ENCODE measurements at regions not wholly inside any gene's neighbourhood (a gene's known extent, or its start where the extent isn't known, plus 50 kb on each side); places are given as distances from the start of the nearest gene placed in this dataset.

GRCh38 chr13:62964522-62964921, 1548.9 kb upstream of the PCDH20 start:
- Histone ChIP-seq H3K9me3 (ENCODE audit: control insufficient read depth in 4 of 4, low read length in 3 of 4) (peaks cover 0 to 1% (median 0%) of the 10 kb centered on the region in 4 donors), H3K27ac (ENCODE audit: low read depth in 1 of 2, low read length in 2 of 2) (no peak overlapping the region), H3K27me3 (ENCODE audit: control insufficient read depth in 4 of 4, insufficient read depth in 4 of 4, low read length in 3 of 4) (peaks cover 0 to 2% (median 0%) of the 10 kb centered on the region in 4 donors), H3K4me3 (ENCODE audit: low read depth in 1 of 3, low read length in 3 of 3) (no peak overlapping the region), H3K4me1 (ENCODE audit: control insufficient read depth in 4 of 4, insufficient read depth in 4 of 4, low read length in 3 of 4) (no peaks in the 10 kb centered on the region), H3K36me3 (ENCODE audit: control insufficient read depth in 4 of 4, insufficient read depth in 3 of 4, low read depth in 1 of 4, low read length in 3 of 4) (no peaks in the 10 kb centered on the region), H3K9ac (ENCODE audit: low read depth in 1 of 2, low read length in 2 of 2) (no peak overlapping the region)
- TF ChIP-seq TAF1 (conservative IDR thresholded peaks at IDR 0.05): no peak
- DNase-seq (ENCODE audit: low spot score): no peak

- Histone ChIP-seq H3K27ac (ENCODE audit: low read depth in 1 of 2, low read length in 2 of 2) (no peak overlapping the region), H3K4me3 (ENCODE audit: low read depth in 1 of 3, low read length in 3 of 3) (no peak overlapping the region), H3K4me1 (ENCODE audit: control insufficient read depth in 4 of 4, insufficient read depth in 4 of 4, low read length in 3 of 4) (no peaks in the 10 kb centered on the region), H3K27me3 (ENCODE audit: control insufficient read depth in 4 of 4, insufficient read depth in 4 of 4, low read length in 3 of 4) (peaks cover 0 to 2% (median 0%) of the 10 kb centered on the region in 4 donors), H3K9ac (ENCODE audit: low read depth in 1 of 2, low read length in 2 of 2) (no peak overlapping the region), H3K36me3 (ENCODE audit: control insufficient read depth in 4 of 4, insufficient read depth in 3 of 4, low read depth in 1 of 4, low read length in 3 of 4) (no peaks in the 10 kb centered on the region), H3K9me3 (ENCODE audit: control insufficient read depth in 4 of 4, low read length in 3 of 4) (peaks cover 0 to 1% (median 0%) of the 10 kb centered on the region in 4 donors)
- 60% methylated on average over 3 of the region's 3 CpGs for WGBS
- no peak for DNase-seq (ENCODE audit: low spot score)
- TF ChIP-seq, protein P1, sequence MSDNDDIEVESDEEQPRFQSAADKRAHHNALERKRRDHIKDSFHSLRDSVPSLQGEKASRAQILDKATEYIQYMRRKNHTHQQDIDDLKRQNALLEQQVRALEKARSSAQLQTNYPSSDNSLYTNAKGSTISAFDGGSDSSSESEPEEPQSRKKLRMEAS (IDR thresholded peaks at IDR 0.05): no peak
- TF ChIP-seq HNF4G (IDR thresholded peaks at IDR 0.05) (no peak), SP1 (IDR thresholded peaks at IDR 0.05) (no peak), HNF4A (conservative IDR thresholded peaks at IDR 0.05) (no peak), FOXA1 (IDR thresholded peaks at IDR 0.05) (no peak), RXRA (IDR thresholded peaks at IDR 0.05) (no peak), YY1 (IDR thresholded peaks at IDR 0.05) (no peak), EGR1 (IDR thresholded peaks at IDR 0.05; ENCODE audit: low read depth in 2 of 2) (no peak)
These were observed 1545.1 kb upstream of the PCDH20 start for GRCh38 chr13:62960723-62961122.

GRCh38 chr13:62933809-62934208, 1518.2 kb upstream of the PCDH20 start:
- no peaks in the 10 kb centered on the region for H3K9me3 ChIP-seq (ENCODE audit: control insufficient read depth in 4 of 4, low read length in 3 of 4)
- H3K27ac ChIP-seq (ENCODE audit: low read depth in 1 of 2, low read length in 2 of 2): no peak overlapping the region
- no peaks in the 10 kb centered on the region for H3K36me3 ChIP-seq (ENCODE audit: control insufficient read depth in 4 of 4, insufficient read depth in 3 of 4, low read depth in 1 of 4, low read length in 3 of 4)
- 43% methylated on average over 1 of the region's 1 CpG for WGBS
- DNase-seq (ENCODE audit: low spot score): no peak
- H3K4me1 ChIP-seq (ENCODE audit: control insufficient read depth in 4 of 4, insufficient read depth in 4 of 4, low read length in 3 of 4): no peaks in the 10 kb centered on the region
- H3K27me3 ChIP-seq (ENCODE audit: control insufficient read depth in 4 of 4, insufficient read depth in 4 of 4, low read length in 3 of 4): no peaks in the 10 kb centered on the region
- no peak overlapping the region for H3K4me3 ChIP-seq (ENCODE audit: low read depth in 1 of 3, low read length in 3 of 3)
- TF ChIP-seq SP1 (IDR thresholded peaks at IDR 0.05) (no peak), FOXA1 (IDR thresholded peaks at IDR 0.05) (no peak), RAD21 (IDR thresholded peaks at IDR 0.05) (no peak), FOXA2 (IDR thresholded peaks at IDR 0.05) (no peak), REST (IDR thresholded peaks at IDR 0.05) (no peak), HNF4A (conservative IDR thresholded peaks at IDR 0.05) (no peak), RXRA (IDR thresholded peaks at IDR 0.05) (no peak), CTCF (IDR thresholded peaks at IDR 0.05; ENCODE audit: low read depth, low read length, missing input control) (no peak)
- TF ChIP-seq, protein P2, sequence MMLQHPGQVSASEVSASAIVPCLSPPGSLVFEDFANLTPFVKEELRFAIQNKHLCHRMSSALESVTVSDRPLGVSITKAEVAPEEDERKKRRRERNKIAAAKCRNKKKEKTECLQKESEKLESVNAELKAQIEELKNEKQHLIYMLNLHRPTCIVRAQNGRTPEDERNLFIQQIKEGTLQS (IDR thresholded peaks at IDR 0.05): no peak
- TF ChIP-seq, protein P3, sequence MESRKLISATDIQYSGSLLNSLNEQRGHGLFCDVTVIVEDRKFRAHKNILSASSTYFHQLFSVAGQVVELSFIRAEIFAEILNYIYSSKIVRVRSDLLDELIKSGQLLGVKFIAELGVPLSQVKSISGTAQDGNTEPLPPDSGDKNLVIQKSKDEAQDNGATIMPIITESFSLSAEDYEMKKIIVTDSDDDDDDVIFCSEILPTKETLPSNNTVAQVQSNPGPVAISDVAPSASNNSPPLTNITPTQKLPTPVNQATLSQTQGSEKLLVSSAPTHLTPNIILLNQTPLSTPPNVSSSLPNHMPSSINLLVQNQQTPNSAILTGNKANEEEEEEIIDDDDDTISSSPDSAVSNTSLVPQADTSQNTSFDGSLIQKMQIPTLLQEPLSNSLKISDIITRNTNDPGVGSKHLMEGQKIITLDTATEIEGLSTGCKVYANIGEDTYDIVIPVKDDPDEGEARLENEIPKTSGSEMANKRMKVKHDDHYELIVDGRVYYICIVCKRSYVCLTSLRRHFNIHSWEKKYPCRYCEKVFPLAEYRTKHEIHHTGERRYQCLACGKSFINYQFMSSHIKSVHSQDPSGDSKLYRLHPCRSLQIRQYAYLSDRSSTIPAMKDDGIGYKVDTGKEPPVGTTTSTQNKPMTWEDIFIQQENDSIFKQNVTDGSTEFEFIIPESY (IDR thresholded peaks at IDR 0.05): no peak
- TF ChIP-seq, protein P1 (IDR thresholded peaks at IDR 0.05): no peak
- no peak overlapping the region for H3K9ac ChIP-seq (ENCODE audit: low read depth in 1 of 2, low read length in 2 of 2)

Measured in liver (tissue), 8 donors.